NCI-H1092 (cell line): ENCODE measurements at regions not wholly inside any gene's neighbourhood (a gene's known extent, or its start where the extent isn't known, plus 50 kb on each side); places are given as distances from the start of the nearest gene placed in this dataset.

Experiments used
- DNase-seq: peaks from one replicate; lab custom pipeline; 2025; lab: John Stamatoyannopoulos, UW

GRCh38 chr4:18858229-18858922 is 836.8 kb upstream of the LCORL start:
- no peak for DNase-seq

GRCh38 chr4:18850867-18851266 is 829.3 kb upstream of the LCORL start:
- no peak for DNase-seq

- DNase-seq, result no peak
Observed at GRCh38 chr4:18847249-18847890, 825.8 kb upstream of the LCORL start.

- DNase-seq, result no peak
Observed at GRCh38 chr4:18846313-18846712, 824.8 kb upstream of the LCORL start.

GRCh38 chr4:18844726-18845125 is 823.2 kb upstream of the LCORL start:
- no peak for DNase-seq

GRCh38 chr4:18842431-18842830 is 820.9 kb upstream of the LCORL start:
- DNase-seq, result no peak

- DNase-seq, result no peak
Observed at GRCh38 chr4:18840481-18840880, 818.9 kb upstream of the LCORL start.

GRCh38 chr4:18816228-18816895 is 794.8 kb upstream of the LCORL start:
- no peak for DNase-seq

GRCh38 chr4:18815779-18816173 is 794.2 kb upstream of the LCORL start:
- DNase-seq, result no peak

GRCh38 chr4:18815081-18815778 is 793.7 kb upstream of the LCORL start:
- no peak for DNase-seq

GRCh38 chr4:18813771-18814170 is 792.2 kb upstream of the LCORL start:
- DNase-seq, result no peak

- no peak for DNase-seq
Observed at GRCh38 chr4:18813055-18813454, 791.5 kb upstream of the LCORL start.

GRCh38 chr4:18803781-18804180 is 782.2 kb upstream of the LCORL start:
- DNase-seq, result no peak

- DNase-seq, result no peak
Observed at GRCh38 chr4:18798123-18798522, 776.6 kb upstream of the LCORL start.

GRCh38 chr4:18795794-18796193 is 774.2 kb upstream of the LCORL start:
- DNase-seq, result no peak

GRCh38 chr4:18777190-18777930 is 755.8 kb upstream of the LCORL start:
- DNase-seq, result no peak

GRCh38 chr4:18767921-18768320 is 746.4 kb upstream of the LCORL start:
- DNase-seq, result no peak

- DNase-seq, result no peak
Observed at GRCh38 chr4:18756671-18757070, 735.1 kb upstream of the LCORL start.

GRCh38 chr4:18754180-18754579 is 732.6 kb upstream of the LCORL start:
- no peak for DNase-seq

- no peak for DNase-seq
Observed at GRCh38 chr4:18751083-18751482, 729.5 kb upstream of the LCORL start.

- no peak for DNase-seq
Observed at GRCh38 chr4:18749391-18749790, 727.8 kb upstream of the LCORL start.

GRCh38 chr4:18736551-18736950 is 715.0 kb upstream of the LCORL start:
- DNase-seq, result no peak
